NCI-H2196 (cell line): ENCODE measurements at regions not wholly inside any gene's neighbourhood (a gene's known extent, or its start where the extent isn't known, plus 50 kb on each side); places are given as distances from the start of the nearest gene placed in this dataset.
"Not testable (repeated sequence)": the region's sequence is repeated elsewhere in the genome, so short reads cannot be mapped to it uniquely, and the experiment has no call there.

Source experiments
- DNase-seq: peaks from one replicate; lab custom pipeline; 2025; ENCODE audit not compliant: unreplicated experiment; lab: John Stamatoyannopoulos, UW

DNA sequence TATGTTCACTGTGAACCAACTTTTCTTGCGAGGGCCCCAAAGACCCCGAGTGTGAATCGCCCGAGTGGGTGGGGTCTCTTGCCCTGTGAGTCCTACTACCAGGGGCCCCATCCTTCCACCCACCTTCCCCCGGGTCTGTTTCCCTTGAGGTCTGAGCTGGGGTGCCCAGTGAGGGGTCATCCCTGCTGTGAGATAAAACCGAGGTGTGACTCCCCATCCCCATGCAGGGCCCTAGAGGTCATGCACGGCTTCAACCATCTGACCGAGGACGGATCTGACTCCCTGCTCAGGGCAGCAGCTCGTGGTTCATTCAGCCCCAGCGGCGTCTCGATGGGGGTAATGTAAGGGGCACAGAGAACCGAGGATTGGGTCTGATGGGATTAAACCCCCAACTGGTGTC, 103.1 kb upstream of the SULF2 start:
- DNase-seq = no peak

DNA sequence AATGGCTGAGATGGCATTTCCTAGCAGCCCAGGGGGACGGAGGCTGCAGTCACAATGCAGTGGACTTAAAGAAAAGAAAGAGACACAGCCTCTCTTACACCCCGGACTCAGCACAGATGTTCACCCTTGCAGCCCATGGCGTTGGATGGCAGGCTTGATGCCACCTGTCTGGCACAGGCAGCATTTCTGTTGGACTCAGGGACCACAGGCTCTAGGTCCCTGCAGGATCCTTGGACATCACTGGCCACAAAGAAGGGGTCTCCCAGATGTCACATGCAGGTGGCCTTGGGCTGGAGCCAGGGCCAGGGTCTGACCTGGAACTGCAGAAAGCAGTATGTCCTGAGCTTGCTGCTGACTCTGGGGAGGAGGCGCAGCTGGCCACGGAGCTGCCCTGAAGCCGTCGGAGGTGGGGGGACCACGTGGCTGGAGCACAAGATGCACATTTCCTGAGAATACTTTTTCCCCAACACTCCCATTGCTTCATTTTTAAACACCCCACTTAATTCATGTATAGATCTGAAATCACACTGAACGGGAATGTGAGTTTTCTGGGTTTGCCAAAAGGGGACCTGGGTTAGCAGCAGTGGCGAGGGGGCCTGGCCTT, 102.3 kb upstream of the SULF2 start:
- DNase-seq = no peak

DNA sequence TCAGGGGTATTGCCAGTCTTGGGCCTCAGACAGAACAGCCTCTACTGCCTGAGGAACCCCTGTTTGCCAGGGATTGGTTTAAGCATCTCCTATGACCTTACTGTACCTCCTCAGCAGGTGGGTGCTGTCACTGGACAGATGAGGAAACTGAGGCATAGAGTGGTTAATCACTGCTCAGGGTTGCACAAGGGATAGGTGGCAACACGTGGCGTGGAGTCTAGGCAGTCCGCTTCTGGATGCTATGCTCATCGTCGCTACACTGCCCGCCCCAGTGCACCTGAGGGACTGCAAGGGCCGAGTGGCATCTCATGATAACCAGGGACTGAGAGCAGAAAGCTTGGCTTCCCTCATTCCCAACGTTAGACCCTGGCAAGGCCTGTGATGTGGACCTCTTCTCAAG, 101.8 kb upstream of the SULF2 start:
- DNase-seq = no peak

DNA sequence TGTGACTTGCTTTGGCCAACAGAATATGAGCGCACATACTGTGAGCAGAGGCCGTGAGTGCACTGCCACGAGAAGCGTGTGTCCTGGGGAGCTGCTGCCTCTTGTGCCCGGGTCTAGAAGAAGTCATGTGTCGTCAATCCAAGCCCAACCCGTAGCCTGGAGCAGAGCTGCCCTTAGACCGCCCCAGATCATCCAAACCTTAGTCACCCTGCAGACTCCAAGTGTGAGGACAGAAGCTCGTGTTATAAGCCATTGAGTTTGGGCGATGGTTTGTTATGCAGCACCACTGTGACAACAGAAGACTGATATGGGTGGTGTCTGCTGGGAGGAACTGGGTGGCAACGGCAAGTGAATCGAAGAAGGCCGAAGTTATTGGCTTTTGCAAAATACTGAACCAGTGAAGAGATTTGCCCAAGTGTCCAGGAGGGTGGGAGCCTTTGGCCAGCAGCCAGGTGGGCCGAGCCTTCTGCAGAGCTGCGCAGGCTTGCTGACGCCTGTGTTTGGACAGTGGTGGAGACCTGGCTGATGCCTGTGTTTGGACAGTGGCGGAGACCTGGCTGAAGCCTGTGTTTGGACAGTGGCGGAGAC, 101.3 kb upstream of the SULF2 start:
- DNase-seq = peak; percentile 57

DNA sequence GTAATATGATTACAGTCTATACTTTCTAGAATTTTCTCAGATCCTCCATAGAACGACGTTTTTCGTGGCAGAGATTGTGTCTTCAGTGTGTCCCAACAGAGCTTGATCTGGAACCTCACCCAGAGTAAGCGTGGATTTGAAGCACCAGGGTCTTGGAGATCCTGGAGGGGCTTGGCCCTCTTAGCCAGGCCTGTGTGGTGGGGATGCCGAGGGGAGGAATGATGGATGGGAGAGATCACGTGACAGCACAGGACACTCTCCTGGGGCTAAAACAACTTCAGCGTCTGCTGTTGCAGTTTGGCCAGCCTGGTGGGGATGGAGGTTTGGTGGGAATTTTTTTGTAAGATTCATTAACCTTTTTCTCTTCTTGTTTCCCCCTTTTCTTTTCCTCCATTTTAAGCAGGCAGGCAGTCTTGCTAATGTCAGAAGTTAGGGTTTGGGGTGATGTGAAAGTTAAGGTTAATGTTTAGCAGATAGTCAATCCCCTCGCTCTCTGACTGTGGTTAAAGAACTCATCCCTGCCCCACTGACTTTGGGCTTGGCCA, 100.7 kb upstream of the SULF2 start:
- no peak for DNase-seq

DNA sequence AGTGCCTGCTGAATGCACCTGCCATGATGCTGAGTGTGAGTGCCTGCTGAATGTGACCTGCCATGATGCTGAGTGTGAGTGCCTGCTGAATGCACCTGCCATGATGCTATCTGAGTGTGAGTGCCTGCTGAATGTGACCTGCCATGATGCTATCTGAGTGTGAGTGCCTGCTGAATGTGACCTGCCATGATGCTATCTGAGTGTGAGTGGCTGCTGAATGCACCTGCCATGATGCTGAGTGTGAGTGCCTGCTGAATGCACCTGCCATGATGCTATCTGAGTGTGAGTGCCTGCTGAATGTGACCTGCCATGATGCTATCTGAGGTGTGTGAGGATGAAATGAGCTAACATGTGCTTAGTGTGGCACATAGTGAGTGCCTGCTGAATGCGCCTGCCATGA, 98.7 kb upstream of the SULF2 start:
- not testable (repeated sequence) for DNase-seq

DNA sequence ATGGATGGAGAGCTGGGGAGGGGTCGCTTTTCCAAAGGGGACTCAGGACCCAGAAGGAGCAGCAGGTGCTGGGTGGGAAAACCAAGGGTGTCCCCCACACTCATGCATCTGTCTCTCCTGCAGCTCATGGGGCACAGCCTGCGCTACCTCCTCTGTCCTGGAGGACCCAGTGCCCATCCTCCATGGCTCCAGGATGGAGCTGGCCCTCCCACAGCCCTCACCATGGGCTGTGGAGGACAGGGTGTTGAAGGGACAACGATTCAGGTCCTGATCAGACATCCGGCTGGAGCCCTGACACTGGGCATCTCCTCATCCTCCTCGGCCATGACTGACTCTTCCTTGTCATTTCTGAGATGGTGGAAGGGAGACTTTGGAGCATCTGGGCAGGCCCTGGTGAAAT, 97.9 kb upstream of the SULF2 start:
- no peak for DNase-seq

DNA sequence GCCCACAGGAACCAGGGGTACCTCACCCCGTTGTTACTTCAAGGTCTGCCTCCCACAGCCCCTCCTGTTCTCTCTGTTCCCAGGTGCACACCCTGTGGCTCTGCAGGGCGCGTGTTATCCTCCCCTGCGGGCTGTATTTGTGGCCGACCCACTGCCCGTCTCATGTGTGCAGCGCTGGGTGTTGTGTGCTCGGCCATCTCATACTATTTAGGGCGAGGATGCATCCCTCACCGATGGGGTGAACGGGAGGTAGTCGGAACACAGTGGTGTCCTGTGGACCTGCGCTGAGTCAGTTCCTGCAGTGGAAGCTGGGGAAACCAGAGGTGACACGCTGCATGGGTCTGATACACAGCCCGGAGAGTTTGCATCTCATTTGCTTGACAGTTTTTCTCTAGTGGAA, 94.5 kb upstream of the SULF2 start:
- DNase-seq = no peak

DNA sequence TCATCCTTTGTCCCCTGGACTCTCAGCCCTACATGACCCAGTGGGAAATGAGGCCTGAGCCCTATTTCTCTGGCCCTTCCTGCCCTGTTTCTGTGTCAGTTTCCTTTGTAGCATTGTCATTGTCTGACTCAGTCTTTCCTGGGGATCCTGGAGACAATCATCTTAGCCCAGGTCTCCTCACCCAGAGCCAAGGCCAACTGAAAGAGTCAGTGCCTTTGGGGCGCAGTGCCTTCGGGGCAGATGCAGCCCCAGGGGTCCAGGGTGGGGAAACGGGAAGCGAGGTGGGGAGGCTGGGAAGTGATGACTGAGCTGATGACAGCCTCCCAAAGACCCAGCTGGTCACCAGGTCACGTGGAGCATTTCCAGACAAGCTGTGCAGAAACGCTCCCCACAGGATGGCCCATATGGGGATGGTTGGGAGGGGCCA, 93.3 kb upstream of the SULF2 start:
- no peak for DNase-seq

DNA sequence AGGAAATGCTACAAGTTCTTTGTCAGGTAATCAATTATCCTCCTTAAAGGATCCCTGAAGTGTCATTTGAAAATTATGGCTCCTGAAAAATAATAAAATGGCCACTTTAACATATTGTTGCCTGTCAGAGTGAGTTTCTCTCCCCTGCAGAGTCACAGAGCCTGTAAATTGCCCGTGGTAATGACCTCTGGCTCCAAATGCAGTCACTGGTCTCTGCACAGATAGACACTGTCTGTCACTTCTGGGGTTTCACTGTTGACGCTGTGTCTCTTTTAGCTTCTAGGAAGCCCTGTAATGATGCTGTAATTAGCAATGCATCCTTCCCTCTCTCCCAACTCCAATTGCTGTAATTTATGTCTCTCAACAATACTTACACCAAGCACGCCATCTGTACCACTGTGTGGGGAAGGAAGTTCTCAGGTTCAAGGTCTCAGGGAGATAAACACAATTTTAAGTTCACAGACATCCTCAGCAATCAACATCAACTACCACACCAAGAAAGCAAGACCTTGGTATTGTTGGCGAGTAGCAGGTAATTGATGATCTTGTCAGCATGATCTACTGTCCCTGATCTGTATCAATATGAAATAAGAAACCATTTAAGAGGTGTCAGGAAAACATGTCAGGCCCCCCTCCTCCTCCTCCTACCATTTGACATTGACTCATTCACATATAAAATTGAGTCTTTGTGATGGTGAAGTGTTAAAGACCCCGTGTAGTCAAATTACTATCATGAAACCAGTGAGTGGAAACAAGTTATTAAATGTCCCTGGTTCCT, 91.2 kb upstream of the SULF2 start:
- DNase-seq = no peak

DNA sequence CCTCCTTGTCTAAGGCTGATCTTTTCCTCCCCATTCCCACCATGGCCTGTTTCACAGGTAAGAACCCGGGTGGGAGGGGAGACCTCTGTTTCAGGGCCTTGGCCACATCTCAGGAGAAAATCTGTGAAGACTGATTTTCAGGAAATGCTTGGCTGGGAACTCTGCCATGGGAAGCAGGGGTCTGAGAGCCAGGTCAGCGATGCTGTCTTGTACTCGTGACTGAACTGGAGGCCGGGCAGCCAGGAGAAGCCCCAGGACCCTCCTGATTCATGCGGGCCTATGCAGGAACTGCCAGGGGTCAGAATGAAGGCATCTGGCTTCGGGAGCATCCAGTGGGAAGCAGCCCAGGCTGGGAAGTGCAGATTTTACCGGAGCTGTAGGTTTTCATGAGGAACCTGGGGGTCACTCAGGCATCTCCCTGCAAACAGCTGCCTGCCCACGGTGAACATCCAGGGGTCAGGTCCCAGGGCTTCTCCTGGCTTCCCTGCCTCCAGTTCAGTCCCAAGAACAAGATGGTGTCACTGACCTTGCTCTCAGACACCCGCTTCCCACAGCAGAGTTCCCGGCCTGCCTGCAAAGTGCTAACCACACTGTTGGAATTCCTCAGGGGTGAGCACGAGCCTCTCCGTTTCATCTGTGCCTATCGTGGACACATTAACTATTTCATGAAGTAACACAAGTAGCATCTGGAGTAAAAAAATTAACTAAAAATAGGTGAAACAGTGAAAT, 90.2 kb upstream of the SULF2 start:
- DNase-seq = no peak

DNA sequence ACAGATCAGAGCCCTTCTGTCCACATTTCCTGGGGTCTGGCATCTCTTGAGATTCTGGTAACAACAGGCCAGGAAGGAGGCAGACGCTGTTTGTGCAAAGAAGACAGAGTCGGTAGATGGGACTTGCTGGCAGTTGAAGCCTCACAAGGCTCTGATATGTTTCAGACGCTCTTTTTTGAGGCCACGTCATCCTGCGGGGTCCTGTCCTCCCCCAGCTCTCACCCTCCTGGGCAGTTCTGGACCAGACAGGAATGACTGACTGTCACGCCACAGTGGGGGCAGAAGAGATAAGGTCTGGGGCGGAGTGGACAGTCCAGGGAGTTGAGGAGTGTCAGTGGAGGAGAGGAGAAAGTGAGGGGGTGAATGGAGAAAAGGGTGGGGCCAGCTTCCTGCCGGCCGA, 87.1 kb upstream of the SULF2 start:
- DNase-seq = no peak

DNA sequence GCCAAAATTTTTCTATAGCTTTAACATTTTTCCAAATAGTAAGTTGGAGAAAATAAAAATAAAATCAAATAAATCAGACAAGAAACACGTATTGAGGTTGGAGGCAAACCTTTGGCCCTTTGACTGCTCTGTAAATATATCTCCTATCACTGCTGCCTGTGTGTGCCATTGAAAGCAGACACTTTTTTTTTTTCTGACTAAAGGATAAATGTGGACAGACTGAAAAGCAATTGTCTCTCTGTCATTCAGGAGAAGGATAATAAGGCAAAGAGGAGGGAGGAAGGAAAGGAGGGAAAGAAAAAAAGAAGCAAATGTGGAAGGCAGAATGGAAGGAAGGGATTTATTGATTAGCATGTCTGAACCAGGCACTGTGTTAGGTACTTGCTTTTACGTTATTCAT, 85.2 kb upstream of the SULF2 start:
- DNase-seq = no peak

DNA sequence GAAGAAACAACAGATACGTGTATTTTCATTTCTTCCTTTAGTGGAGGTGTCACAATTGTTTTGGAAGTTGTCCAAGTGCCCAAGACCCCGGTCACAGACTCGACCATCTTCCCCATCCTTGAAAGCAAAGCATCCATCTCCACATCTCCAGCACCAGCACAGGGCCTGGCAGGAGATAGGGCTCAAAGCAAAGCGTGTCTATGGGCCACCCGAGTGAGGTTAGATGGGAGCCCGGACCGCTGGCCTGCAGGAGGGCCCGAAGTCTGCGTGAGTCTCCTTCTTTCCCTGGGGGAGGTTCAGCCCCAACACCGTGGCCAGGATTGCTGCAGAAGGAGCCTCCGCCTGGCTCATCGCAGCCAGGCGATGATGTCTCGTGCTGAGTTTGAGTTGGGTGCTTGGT, 83.5 kb upstream of the SULF2 start:
- DNase-seq = no peak

DNA sequence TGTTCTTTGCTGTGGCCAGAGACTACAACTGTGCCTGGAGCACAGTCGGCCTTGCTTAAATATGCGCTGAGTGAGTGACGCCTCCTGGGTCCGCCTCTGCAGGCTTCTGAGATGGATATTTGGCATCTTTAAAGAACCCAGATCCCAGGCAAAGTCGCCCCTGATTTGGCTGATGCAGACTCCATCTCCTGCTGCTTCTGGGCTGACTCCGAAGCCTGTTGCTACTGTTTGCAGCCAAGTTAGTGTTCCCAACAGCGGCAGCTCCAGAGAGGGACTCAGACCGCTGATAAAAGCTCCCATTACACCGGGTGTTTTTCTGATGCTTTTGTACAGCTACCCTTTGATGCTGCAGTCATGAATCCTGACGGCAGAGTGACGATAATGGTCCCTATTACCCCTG, 83.0 kb upstream of the SULF2 start:
- DNase-seq = no peak

DNA sequence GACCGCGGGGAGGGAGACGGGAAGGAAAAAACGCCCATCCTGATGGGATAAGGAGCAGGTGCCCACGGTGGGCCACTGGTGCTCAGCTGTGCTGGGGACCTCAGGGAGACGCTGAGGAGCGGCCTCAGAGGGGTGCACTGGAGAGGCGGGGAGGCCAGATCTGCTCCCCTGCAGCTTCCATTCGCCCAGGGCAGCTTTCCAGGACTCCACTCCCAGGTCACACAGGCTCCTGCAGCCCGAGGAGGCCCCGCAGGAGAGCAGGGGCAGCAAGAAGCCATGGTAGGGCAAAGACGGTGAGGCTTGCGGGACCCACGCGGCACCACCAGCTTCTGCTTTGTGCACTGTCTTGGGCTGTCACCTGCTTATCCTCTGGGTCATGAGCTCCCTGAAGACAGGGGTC, 82.5 kb upstream of the SULF2 start:
- no peak for DNase-seq

DNA sequence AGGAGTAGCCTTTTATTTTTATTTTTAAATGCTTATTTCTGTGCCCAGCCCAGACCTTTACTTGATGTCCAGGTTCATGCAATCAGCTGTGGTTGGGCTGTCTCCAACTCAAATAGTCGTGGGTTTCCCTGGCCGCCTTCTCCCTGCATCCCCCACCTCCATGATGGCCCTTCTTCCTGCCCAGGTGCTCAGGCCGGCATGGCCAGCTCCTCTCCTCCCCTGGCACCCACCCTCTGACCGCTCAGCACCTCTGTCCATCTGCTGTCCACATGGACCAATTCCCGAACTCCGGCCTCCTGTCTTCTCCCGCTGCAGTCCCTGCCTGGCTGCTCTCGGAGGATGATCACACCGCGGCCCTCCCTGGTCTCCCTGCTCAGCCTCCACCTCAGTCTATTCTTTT, 81.2 kb upstream of the SULF2 start:
- no peak for DNase-seq

DNA sequence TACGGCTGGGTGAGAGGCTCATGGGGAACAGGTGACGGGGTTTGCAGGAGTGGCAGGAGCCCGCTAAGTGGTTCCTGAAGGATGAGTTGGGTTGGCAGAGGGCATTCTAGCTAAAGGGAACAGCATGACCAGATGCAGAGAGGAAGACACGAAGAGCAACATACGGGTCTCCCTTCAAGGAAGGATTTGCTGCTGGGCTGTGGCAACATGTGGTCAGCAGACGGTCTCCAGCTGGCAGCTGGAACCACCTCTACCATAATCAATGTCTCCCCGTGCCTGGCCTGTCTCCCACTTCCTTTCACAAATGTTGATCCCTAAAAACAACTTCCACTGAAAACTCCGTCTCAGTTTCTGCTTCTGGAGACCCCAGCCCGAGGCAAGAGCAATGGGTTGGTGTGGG, 80.6 kb upstream of the SULF2 start:
- no peak for DNase-seq

DNA sequence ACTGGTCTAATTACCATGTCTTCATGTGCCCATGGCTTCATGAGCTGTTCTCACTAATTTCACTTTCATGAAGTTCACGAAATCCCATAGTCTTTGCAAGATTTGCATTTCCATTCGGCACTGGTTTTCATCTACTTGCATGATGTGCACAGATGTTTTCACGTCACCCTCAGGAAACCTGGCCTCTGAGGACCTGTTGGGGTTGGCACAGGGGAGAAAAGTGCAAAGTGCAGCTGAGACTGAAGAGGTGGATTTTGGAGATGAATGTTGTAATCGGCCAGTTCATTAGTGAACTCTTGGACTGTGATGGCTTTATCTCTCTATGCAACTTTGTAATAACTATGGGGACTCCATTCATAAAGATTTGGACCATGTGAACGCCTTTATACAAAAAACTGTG, 80.2 kb upstream of the SULF2 start:
- no peak for DNase-seq

DNA sequence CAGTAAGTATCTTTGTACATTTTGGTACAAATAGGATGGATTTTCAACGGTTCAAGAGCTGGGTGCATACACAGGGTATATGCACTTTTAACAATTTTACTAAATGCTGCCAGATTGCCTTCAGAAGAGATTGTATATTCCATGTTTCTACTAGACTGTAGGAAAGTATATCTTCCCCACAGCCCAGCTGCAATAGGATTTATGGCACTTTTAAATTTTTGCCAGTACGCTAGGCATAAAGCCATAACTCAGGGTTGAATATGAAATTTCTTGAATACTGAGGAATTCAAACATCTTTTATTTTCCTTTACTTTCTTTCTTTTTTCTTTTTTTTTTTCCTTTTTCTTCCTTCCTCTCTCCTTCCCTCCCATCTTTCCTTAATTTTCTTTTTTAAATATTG, 78.7 kb upstream of the SULF2 start:
- no peak for DNase-seq

DNA sequence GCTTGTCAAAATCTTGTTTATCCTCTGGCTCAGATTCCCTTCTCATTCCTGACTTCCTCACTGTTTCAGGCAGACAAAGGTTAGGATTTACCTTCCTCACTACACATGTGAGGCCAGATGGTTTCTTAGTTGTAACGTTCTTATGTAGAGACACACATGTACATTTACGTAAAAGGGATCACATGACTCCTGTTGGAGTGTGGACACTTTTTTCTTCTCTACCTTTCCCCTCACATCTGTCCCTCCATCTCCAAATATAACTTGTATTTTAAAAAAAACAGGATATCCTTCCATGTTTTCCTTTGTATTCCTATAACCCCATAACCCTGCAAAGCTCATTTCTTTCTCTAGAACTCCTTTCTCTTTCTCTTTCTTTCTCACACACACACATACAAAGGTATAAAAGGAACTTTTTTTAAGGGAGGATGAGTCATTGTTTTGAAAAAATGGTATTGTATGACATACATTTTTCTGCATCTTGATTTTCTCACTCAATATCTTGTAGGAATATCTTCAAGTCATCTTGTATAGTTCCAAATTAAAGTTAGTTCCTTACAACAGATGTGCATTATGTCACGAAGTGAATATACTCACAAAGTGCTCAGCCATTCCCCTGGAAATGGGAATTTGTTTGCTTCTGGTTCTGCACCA, 78.2 kb upstream of the SULF2 start:
- DNase-seq = no peak
